ENCODE measurements at regions not wholly inside any gene's neighbourhood (a gene's known extent, or its start where the extent isn't known, plus 50 kb on each side); places are given as distances from the start of the nearest gene placed in this dataset.

GRCh38 chr13:44307255-44307654 lies 66.4 kb upstream of the SERP2 start:
- peaks cover 14 to 99% (median 33%) of the 10 kb centered on the region in 3 donors for H3K4me1 ChIP-seq
- ATAC-seq: no peak
- H3K27ac ChIP-seq: peak overlapping the region; percentile 74 to 90 (median 83)
- 62 to 65% methylated on average over 4 of the region's 4 CpGs for WGBS, 2 donors (ENCODE audit: low coverage in 1 of 2)
- no peaks in the 10 kb centered on the region for H3K9me3 ChIP-seq
- no peaks in the 10 kb centered on the region for H3K27me3 ChIP-seq
- H3K36me3 ChIP-seq: no peaks in the 10 kb centered on the region
- TF ChIP-seq, protein P1, sequence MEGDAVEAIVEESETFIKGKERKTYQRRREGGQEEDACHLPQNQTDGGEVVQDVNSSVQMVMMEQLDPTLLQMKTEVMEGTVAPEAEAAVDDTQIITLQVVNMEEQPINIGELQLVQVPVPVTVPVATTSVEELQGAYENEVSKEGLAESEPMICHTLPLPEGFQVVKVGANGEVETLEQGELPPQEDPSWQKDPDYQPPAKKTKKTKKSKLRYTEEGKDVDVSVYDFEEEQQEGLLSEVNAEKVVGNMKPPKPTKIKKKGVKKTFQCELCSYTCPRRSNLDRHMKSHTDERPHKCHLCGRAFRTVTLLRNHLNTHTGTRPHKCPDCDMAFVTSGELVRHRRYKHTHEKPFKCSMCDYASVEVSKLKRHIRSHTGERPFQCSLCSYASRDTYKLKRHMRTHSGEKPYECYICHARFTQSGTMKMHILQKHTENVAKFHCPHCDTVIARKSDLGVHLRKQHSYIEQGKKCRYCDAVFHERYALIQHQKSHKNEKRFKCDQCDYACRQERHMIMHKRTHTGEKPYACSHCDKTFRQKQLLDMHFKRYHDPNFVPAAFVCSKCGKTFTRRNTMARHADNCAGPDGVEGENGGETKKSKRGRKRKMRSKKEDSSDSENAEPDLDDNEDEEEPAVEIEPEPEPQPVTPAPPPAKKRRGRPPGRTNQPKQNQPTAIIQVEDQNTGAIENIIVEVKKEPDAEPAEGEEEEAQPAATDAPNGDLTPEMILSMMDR (IDR thresholded peaks at IDR 0.05): no peak
- TF ChIP-seq POLR2AphosphoS5 (IDR thresholded peaks at IDR 0.05) (no peak), POLR2A (IDR thresholded peaks at IDR 0.05) (no peak), EP300 (IDR thresholded peaks at IDR 0.05) (no peak)
- H3K4me3 ChIP-seq: no peak overlapping the region

DNA sequence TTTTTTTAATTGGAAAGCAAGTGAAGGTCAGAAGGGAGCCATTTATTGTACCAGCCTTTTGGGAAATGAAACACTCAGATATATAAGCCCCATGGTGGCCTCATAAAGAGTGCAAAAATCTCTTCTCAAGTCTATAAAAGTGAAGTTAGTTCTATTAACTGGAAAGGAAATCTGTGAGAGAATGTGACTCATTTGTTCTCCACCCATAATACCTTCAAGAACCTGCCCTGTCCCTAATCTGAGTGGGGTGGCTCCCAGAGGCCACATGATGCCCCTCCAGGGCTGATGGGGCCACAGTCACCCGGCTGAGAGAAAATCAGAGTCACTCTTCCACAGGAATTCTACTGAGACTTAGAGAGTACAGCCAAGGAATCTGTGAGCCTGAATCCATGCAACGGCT lies 65.8 kb upstream of the SERP2 start:
- H3K4me1 ChIP-seq: peaks cover 10 to 93% (median 33%) of the 10 kb centered on the region in 3 donors
- H3K27me3 ChIP-seq: no peaks in the 10 kb centered on the region
- H3K9me3 ChIP-seq: no peaks in the 10 kb centered on the region
- H3K36me3 ChIP-seq: no peaks in the 10 kb centered on the region
- H3K27ac ChIP-seq: peak overlapping the region; percentile 74 to 90 (median 83)
- no peak overlapping the region for H3K4me3 ChIP-seq
- ATAC-seq: no peak
- TF ChIP-seq EP300 (IDR thresholded peaks at IDR 0.05) (no peak), POLR2AphosphoS5 (IDR thresholded peaks at IDR 0.05) (no peak), POLR2A (IDR thresholded peaks at IDR 0.05) (no peak)
- TF ChIP-seq, protein P1 (IDR thresholded peaks at IDR 0.05): no peak
- WGBS, 2 donors (ENCODE audit: low coverage in 1 of 2): 71 to 84% methylated on average over 2 of the region's 2 CpGs

DNA sequence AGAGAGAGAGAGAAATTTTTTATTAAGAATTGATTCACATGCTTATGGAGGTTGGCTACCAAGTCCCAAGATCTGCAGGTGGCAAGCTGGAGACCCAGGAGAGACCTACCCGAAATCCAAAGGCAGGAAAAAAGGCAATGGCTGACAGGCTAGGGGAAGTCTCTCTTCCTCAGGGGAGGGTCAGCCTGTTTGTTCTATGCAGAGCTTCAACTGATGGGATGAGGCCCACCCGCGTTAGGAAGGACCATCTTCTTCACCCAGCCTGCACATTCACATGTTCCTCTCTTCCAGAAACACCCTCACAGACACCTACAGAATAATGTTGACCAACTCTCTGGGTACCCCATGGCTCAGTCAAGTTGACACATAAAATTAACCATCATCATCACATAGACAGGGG lies 65.3 kb upstream of the SERP2 start:
- H3K27me3 ChIP-seq: no peaks in the 10 kb centered on the region
- ATAC-seq: no peak
- H3K9me3 ChIP-seq: no peaks in the 10 kb centered on the region
- H3K4me1 ChIP-seq: peaks cover 7 to 93% (median 33%) of the 10 kb centered on the region in 3 donors
- WGBS, 2 donors (ENCODE audit: low coverage in 1 of 2): 90 to 100% methylated on average over 2 of the region's 3 CpGs
- no peaks in the 10 kb centered on the region for H3K36me3 ChIP-seq
- no peak overlapping the region for H3K4me3 ChIP-seq
- TF ChIP-seq EP300 (IDR thresholded peaks at IDR 0.05): no peak
- TF ChIP-seq, protein P1 (IDR thresholded peaks at IDR 0.05): no peak
- H3K27ac ChIP-seq: peak overlapping the region; percentile 78 to 90 (median 88)

DNA sequence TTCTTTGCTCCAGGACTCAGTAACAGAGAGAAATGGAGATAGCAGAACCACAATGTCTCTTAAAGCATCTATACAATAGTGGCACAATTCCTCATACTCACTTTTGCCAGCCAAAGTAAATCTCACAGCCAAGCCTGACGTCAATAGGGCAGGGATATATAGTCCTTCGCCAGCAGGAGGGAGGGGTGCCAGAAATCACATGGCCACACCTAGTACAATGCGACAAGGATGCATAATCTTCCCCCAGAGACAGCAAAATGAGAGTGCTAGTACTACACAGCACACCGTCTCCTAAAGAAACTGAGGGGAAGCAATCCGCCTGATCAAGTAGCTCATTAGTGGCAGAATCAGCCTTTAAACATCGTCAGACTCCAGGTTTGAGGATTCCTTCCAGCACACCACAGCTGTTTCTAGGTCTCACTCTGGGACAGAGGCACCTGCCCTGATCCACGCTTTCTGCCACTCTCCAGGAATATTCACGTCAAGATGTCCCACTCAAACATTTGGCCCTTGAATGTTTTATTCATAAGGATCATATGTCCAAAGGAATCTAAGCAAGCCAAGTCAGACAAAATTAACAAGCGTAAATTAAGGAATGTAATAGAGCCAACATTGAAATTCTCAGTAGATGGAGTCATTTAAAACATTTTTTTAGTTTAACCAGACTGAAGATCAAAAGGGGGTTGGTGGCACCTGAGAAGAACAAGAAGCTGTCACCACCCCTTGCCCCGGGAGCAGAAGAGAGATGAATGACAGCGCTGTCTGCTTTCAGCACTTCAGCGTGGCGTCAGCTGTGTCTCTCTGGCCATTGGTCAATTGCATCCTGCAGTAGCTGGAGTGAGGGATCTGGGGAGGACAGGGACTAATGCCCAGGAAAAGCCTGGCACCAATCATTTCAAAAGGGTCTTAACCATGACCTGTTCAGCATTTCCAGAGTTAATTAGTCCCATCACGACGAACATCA lies 63.5 kb upstream of the SERP2 start:
- H3K36me3 ChIP-seq: no peaks in the 10 kb centered on the region
- TF ChIP-seq POLR2A (IDR thresholded peaks at IDR 0.05) (no peak), POLR2AphosphoS5 (IDR thresholded peaks at IDR 0.05) (no peak), EP300 (IDR thresholded peaks at IDR 0.05) (no peak)
- TF ChIP-seq, protein P1 (IDR thresholded peaks at IDR 0.05): peak in 1 of 4 experiments; percentile 27
- ATAC-seq: no peak
- H3K4me1 ChIP-seq: peaks cover 7 to 81% (median 17%) of the 10 kb centered on the region in 3 donors
- no peaks in the 10 kb centered on the region for H3K9me3 ChIP-seq
- H3K27ac ChIP-seq: peak overlapping the region; percentile 78 to 90 (median 88)
- WGBS, 2 donors (ENCODE audit: low coverage in 1 of 2): 58 to 73% methylated on average over 10 to 15 of the region's 15 CpGs
- H3K4me3 ChIP-seq: no peak overlapping the region
- no peaks in the 10 kb centered on the region for H3K27me3 ChIP-seq
